KG1 (cell line): ENCODE measurements at regions not wholly inside any gene's neighbourhood (a gene's known extent, or its start where the extent isn't known, plus 50 kb on each side); places are given as distances from the start of the nearest gene placed in this dataset.
"Not testable (repeated sequence)": the region's sequence is repeated elsewhere in the genome, so short reads cannot be mapped to it uniquely, and the experiment has no call there.

Source experiments
- DNase-seq: peaks from one replicate; lab custom pipeline; 2025; lab: John Stamatoyannopoulos, UW

DNA sequence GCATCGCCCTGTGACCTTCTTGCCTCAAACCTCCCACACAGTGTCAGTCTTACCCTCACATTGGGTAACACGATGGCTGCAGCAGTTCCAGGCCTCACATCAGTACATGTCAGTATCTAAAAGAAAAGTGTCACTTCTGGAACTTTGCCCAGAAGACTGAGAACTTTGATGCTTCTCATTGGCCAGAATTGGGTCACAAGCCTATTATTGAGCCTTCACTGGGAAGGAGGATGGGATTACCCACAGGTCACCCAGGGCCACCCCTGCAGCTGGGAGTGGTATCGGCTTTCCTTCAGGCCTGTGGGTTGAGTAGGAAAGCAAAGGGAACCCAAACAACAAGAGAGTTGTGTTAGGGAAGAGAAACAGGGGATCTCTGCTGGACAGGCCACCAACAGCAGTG is 111.5 kb downstream of the NPY start:
- no peak for DNase-seq

DNA sequence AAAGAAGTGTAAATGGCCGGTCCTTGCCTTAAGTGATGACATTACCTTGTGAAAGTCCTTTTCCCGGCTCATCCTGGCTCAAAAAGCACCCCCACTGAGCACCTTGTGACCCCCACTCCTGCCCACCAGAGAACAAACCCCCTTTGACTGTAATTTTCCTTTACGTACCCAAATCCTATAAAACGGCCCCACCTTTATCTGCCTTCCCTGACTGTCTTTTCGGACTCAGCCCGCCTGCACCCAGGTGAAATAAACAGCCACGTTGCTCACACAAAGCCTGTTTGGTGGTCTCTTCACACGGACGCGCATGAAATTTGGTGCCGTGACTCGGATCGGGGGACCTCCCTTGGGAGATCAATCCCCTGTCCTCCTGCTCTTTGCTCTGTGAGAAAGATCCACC is 112.4 kb downstream of the NPY start:
- DNase-seq: not testable (repeated sequence)

DNA sequence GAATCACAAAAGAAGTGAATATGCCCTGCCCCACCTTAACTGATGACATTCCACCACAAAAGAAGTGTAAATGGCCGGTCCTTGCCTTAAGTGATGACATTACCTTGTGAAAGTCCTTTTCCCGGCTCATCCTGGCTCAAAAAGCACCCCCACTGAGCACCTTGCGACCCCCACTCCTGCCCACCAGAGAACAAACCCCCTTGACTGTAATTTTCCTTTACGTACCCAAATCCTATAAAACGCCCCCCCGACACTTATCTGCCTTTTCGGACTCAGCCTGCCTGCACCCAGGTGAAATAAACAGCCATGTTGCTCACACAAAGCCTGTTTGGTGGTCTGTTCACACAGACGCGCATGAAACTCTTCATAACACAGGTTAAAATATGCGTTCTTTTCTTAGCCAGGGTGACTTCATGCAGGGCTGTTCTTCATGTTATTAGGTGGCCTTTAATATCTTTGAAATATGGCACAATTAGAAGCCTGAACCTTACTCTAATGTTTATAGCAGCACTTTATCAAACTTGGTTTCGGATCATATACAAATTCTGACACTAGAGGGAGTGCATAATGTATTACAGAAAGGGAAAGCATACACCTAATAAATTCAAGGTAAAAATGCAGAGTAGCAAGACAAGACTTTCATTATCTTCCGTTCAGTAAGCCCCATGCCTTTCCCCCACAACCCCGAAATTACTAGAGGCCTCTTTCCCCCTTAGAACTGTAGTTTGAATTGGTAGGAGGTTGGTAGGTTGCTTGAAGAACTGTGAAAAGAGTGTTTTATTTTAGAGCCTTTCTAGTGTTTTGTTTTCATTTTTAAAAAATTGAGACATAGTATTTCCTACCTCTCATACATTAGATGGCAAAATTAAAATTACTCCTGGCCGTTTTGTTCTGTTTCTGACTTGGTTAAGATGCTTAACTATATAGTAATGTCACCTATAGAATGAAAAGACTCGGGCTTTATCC is 117.9 kb downstream of the NPY start:
- no peak for DNase-seq

DNA sequence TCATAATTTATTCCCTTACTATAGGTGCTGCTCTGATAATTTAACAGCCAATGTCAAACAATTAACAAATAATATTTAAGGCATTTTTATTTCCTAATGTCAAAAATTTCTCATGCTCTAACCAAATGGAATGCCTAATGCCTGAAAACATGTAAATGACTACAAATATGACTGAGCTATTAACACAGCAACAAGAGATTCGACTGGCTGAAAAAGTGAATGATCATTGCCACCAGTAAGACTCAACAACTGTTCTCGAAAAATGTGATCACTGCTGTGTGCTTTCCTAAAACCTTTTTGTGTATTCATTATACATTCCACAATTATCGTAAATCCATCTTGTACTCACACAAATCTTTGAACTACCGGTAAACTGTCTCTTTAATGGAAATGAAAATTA is 118.7 kb downstream of the NPY start:
- no peak for DNase-seq

DNA sequence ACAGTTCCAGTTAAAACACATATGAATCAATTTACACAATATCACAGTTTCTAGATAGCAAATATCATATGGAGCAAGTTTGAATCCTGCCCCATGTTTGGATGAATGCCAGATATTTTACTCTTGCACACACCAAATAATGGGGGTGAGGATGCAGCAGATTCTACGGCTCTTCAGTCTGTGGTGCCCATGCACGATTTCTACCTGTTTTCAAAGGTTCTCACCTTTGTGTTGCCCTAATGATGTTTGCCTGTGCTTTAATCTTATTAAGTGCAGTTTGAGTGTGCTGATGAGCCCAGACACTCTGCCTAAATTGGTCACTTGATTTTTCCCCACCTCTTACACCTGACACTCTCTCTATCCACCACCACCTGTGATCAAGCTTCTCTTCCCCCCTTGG is 119.6 kb downstream of the NPY start:
- no peak for DNase-seq

DNA sequence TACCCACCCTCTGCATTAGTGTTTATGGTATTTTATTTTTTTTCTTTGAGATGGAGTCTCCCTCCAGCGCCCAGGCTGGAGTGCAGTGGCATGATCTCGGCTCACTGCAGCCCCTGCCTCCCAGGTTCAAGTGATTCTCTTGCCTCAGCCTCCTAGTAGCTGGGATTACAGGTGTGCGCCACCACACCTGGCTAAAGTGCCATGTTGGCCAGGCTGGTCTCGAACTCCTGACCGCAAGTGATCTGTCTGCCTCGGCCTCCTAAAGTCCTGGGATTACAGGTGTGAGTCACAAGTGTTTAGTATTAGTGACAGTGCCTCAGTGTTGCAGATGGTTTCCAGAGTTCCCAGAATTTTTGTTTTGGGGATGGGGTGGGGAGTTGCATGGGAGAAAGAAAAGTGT is 120.3 kb downstream of the NPY start:
- no peak for DNase-seq

DNA sequence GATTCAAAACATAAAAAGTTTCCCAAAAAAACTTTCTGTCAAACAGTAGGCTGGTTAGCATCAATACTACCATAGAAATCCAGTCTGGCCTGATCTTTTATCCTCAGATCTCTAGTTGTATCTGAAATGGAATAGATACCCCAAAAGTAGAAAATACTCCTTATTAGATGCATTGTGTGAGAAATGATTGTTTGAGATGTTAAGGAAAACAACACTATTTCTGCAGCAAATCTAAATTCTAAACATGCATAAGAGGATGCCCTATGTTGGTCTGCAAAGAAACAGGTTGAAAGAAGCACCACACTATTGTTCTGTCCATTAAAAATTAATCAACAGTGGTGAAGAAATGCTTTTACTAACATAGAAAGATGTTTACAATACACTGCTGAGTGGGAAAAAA is 121.0 kb downstream of the NPY start:
- DNase-seq: no peak

DNA sequence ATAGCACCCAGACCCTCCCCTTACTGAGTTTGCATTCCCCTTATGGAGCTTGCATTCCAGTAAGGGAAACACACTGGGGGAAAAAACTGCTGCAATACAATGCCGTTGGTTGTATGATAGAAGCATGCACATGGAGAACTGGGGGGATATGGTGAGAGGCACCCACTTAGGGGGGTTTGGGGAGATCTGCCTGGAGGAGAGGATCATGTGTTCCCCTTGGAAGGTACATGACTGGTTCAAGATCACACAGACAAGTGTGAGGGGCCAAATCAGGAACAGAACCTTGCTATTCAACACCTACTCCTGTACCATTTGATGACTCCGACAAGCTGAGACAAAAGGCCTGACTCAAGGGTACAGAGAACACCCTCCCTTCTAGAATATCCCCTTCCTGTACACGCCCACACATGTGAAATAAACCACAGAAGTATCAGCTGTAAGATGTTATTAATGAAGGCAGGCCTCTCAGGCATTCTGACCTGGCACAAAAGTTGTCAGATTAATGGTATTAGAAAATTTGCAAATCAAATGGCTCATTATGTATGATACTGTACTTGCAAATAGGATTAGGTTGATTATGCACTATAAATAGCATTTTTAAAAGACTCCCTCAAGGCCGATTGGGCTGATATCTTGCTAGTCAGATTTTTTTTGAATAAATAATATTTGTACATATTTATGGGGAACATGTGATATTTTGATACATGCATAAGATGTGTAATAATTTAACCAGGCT is 122.2 kb downstream of the NPY start:
- DNase-seq: no peak

DNA sequence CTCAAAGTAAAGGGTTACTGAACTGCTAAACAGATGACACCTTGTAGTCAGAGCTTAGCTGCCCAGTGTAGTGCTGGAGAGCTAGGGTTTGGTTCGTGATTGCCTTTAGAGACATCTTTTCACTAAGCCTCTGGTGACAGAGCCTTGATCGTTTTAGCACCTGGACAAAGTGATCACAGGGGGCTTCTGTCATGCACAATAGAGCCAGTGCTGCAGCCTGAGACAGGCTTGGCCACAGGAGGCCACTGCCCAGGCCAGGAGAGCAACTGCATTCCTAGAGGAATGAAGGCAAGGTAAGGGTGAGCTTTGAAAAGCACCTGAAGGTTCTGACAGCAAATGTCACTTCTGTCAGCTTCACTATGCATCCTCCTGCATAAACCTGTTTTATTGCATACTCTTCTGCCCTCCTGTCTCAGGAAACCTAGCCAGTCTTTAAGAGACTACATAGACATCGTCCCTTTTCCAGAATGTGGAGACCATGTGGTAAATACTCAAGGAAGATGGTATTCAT is 122.9 kb downstream of the NPY start:
- DNase-seq: no peak

DNA sequence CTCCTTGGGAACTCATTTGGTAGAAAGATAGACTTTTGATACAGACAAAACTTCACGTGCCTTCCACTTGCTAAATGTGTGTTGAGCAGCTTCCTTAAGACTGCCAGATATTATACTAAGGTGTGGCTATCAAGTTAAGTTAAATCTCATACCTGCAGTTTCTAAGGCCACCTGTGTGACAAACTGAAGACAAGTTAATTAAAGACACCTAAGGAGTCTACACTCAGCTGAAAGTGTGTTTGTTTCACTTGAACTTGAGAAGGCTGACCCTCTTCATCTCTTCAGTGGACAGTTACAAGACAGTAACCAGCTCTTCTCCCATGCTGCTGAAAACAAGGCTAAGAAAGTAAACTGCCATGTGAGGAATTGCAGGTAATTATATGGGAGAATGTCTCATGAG is 124.0 kb downstream of the NPY start:
- no peak for DNase-seq

DNA sequence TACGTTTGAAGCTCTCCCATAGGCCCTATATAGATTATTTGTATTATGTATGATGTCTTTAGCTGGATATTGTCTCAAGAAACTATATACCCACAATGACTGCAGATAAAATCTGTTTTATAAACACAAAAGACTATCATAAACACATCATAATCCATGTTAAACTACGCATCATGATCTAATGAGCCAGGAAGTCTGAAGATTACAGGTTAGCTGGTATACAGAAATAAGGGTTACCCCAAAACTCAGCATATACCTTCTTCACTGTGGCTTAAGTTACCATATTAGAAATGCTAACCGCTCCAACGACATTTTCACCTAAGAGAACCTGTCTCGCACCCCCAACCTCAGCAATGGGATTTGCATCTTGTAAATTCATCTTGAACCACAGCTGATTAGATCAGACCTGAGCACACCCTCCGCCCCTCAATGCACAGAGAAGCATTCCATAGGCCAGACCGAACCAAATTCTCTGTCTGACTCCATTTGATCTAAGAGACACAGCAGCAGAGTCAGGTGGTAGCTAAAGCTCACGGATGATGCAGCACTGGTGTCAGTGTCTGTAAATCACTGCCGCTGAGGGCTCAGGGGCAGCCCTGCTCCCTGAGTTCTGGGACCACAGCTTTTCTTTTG is 124.9 kb downstream of the NPY start:
- no peak for DNase-seq

DNA sequence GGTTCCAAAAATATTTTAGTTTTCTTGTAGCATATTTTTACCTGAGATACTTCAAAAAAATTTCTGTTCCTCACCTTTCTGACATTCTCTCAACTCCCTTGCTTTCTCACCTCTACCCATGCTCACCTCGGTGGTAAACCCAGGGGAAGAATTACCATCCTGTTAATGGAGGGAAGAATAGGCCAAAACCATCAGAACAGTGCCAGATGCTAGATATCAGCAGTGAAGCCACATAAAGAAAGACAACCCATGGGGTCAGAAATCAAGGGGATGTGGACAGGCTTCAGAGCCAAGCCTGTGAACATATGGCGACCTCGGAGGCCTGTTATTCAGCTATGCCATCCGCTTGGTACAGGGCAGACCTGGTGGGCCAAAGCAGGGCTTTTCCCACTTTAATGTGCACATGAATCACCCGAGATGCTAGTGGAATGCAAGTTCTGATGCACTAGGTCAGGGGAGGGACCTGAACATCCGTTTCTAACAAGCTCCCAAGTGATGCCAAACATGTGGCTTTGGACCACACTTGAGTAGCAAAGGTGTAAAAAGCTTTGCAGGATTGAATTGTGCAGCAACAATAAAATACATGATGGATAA is 125.5 kb downstream of the NPY start:
- DNase-seq: no peak

DNA sequence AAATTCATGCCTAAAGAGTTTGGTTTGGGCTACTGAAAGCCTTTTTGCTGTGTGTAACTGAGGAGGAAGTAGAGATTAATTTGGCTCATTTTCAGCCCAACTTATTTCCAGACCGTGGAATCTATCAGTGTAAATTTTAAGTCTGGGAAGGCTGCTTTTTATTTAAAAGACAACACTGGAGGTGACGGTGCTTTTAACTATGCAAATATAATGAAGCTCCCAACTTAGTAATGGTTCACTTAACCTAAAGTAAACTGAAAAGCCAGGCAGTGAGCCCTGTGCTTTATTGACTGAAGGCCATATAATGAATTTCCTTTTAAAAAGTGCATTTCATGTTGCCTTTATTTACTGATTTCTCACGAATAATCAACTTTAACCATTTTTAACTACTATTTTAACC is 127.2 kb downstream of the NPY start:
- no peak for DNase-seq

DNA sequence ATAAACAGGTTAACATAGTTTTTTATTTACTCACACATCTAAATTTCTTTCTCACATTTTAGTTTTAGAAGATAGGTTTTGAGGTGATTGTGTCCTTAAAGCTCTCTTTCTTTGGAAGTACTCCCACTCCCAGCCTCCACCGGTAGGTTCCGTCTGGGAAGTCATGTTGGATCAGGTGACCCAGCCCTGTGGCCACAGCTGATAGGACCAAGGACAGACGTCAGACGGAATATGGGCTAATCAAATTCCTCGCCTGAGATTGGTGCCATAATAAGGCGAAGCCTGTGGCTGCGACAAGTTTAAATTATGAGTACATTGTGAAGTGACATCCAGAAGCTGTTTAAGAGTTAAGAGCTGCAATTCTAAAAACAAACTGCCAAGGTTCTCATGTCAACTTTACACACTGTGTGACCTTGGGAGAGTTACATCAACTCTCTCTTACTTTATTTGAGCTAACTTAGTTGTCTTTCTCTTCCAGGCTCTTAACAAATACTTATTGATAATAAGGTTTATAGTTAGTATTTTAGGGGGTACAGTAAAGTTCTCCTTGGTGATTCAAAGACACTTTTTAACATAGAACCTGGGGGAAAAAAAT is 133.6 kb downstream of the NPY start:
- DNase-seq: no peak

DNA sequence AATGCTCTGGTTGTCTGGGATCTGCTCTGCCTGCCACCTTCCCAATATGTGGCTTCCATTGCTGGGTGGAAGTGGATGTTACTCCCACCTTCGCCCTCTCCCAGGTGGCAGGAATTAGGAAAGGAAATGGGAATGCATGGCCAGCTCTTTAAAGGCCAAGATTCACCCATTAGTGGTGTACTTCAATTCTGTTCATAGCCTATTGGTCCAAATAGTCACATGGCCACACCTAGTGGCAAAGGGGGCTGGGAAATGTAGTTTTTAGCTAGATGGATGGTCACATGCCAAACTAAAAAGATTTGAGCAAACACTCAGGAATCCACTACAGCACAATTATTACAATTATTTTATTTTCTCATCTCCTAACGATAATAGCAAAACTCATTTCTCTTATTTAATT is 135.1 kb downstream of the NPY start:
- no peak for DNase-seq

DNA sequence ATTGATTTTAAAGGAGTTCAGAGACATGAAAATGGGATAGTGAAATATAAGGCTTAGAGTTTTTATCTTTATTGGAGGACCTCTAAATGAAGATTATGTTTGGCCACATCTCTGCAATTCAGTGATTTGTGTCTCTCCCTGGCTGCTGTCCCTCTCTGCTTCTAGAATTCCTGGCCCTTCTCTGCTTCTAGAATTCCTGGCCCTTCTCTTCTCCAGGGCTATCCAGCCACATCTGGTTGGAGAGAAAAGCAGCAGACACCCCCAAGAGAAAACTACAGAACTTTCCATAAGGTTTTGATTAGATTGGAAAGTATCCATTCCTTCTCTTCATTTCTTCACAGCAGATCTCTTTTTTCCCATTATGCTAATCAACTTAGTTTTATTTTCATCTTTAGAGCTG is 135.5 kb downstream of the NPY start:
- no peak for DNase-seq

DNA sequence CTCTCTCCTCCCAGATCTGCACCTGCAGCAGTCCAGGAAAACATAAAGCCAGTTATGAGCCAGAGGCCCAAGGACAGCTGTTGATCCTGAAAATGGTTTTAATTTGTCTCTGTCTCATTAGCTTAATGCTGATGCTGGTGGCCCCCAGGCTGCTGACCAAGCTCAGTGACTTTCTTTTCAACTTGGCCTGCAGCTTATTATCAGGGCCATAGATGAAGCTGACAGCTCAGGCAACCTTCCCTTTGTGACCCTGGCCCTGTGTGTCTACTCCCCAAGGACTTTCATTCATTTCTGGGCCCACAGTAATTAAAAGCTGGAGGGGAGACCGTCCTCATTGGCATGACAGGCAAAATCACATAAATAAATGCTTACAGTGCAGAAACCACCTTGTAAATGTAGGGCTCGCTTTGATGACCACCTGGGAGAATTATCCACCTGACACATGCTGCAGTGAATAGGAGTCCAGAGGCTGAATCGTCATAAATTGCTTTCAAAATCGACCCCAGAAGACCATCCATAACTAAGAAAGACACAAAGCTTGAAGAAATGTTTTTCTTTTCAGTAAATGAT is 138.5 kb downstream of the NPY start:
- DNase-seq: no peak

DNA sequence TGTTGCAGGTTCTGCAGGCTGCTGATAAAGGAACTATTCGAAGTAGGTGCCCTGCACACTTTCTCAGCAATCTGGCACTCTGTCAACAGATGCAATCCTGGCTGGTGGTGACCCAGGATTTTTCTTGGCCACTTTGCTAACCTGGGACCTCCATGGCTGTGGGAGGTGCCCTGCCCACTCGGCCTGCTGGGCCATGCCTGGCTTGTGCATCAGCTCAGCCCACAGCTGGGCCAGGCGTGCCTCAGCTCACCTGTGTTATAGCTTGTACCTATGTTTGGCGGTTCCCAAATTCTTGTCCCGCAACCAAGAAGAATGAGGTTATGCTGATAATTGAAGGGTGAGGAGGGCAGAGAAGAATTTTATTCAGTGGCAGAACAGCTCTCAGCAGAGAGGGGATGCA is 141.7 kb downstream of the NPY start:
- no peak for DNase-seq

DNA sequence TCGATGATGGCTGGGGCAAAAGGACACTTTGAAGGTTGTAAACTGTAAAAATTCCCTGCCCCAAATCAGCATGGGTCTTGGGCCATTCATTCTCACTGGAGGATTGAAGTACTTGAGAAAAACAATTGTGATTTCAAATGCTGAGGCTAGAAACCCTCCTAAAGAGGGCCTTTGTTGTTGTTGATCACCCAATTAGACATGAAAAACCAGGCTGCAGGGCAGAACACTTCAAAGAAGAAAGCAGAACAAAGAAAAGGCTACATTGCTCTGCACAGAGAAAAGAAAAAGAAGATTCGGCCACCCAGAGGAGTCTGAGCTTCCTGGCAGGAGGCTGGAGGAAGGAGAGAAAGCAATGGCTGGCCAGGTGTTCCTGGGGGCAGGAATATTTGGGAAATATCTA is 143.1 kb downstream of the NPY start:
- DNase-seq: no peak

DNA sequence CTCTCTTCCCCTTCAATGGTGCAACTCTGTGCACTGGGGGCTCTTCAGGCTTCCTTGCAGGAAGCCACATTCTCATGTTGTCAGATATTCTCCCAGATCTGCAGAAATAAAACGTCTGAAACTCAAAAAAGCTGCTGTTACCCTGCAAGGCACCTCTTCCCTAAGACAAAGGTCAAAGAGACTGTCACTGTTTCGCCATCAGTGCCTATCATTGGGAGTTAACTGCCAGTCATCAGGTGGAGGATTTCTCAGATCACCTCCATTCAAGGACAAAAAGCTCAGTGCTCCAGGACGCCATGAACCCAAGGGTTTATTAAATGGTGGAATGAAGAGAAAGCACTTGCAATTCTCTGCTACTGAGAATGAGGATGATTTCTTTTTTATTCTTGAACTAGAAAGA is 144.6 kb upstream of the PALS2 start:
- peak; percentile 28 for DNase-seq

DNA sequence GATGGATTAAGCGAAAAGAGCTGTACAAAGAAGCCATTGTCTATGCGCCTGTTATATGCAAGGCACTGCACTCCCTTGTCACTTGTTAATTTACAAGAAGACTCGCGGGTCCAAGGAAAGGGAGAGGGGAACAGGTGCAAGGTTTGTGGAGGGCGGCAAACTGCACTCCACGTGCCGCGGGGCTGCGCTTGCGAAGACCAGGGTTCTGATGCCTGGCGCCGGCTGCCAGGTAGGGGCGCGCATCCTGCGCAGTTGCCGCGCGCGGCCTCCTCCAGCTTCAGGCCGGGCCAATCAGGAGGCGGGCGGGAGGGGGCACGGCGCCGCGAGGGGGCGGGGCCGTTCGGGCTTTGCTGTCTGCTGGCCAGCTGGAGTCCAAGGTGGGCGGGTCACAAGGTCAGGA is 140.6 kb upstream of the PALS2 start:
- DNase-seq: no peak

DNA sequence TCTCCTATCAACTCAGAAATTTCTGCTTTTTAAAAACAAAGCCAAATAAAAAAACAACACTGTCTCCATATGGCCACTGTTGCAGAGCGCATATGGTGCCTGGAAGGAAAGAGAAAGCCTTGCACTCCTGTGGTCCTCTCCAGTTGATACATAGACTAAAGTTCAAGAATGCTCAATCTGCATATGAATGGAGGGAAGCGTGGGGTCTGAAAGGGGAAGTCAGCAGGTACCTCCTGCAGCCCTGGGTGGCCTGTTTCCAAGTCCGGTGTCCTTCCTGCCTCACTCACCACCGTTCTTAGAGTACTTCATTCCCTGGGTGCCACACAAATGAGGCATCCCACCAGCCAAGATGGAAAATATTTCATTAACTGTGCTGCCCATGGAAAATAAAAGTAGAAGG is 138.3 kb upstream of the PALS2 start:
- no peak for DNase-seq
